HG03095 (cell line): ENCODE measurements at regions not wholly inside any gene's neighbourhood (a gene's known extent, or its start where the extent isn't known, plus 50 kb on each side); places are given as distances from the start of the nearest gene placed in this dataset.

Source experiments
- ATAC-seq: cut with Tn5 transposase; IDR thresholded peaks from one replicate; pipeline ENCODE4 v1.9.1; 2021; ENCODE audit warnings: moderate library complexity; ENCODE audit not compliant: unreplicated experiment

GRCh38 chr15:38692789-38693062 lies 128.1 kb upstream of the RASGRP1 start:
- ATAC-seq = no peak

- no peak for ATAC-seq
These were observed 130.9 kb upstream of the RASGRP1 start for GRCh38 chr15:38695249-38696108.

DNA sequence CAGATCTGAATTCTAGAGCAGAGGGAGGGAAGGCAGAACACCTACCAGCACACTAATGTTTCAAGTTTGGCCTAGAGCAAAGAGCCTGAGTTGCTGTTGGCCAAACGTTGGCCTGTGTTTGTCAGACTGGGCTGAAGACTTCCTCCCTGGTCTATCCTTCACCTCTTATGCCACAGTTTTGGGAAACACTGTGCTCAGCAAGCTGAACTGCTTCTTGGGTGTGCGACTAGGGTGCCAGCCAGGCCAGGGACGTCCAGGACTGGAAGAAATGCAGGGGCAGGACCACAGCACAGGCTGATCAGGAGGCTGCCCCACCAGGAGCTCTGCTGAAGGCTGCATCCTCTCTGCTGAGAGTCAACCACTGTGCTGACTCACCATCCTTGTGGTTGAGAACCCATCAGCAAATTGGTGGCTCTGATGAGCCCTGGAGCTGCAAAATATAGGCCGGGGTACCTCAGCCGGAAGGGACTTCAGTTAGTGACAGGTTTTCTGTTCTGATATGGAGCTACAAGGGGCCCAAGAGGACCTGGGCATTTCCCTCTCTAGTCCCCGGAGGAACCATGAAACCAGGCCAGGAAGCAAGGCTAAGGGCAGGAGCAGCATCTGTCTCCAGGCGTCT lies 131.6 kb upstream of the RASGRP1 start:
- ATAC-seq = peak; percentile 61

DNA sequence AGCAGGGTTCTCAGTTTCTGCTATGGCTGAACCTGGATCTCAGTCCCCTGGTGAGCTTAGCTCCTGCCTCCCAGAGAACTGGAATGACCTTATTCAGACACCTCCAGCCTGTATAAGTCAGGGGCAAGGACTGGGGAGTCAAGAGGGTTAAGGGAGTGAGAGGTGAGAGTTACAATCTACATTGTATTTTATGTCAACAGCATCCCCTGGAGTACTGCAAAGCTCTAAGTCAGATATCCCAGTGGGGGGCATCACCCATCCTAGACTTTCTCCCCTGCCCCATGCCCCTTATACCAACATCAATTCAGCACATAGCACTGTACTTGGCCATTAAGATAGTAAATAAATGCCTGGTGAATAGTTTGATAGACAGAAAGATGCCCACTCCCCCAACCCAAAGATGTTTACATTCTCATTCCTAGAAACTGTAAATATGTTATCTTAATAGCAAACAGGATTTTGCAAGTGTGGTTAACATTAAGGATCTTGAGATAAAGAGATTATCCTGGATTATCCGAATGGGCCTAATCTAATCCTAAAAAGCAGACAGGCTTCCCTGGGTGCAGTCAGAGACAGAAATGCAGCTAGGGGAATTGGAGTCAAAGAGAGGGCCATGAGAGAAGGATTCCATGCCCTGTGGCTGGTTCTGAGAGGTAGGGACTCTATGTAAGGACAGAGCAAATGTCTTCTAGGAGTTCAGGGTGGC lies 132.3 kb upstream of the RASGRP1 start:
- no peak for ATAC-seq

- no peak for ATAC-seq
These were observed 133.6 kb upstream of the RASGRP1 start for GRCh38 chr15:38698254-38698653.

- ATAC-seq = no peak
These were observed 135.1 kb upstream of the RASGRP1 start for GRCh38 chr15:38699633-38700230.

DNA sequence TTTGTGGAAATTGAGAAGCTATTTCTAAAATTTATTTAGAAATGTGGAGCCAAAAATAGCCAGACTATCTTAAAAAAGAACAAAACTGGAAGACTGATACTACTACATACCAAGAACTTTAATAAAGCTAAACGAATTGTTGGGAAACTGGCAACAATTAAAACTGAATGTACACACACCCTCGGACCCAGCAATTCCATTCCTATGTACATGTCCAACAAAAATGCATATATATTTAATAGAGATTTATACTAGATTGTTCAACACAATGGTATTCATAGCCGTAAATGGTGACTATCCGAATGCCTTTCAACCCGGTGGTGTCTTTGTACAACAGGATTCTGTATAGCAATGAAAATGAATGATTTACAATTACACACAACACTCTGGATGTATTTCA lies 136.5 kb upstream of the RASGRP1 start:
- ATAC-seq = no peak

GRCh38 chr15:38702178-38702912 lies 137.7 kb upstream of the RASGRP1 start:
- ATAC-seq = no peak

DNA sequence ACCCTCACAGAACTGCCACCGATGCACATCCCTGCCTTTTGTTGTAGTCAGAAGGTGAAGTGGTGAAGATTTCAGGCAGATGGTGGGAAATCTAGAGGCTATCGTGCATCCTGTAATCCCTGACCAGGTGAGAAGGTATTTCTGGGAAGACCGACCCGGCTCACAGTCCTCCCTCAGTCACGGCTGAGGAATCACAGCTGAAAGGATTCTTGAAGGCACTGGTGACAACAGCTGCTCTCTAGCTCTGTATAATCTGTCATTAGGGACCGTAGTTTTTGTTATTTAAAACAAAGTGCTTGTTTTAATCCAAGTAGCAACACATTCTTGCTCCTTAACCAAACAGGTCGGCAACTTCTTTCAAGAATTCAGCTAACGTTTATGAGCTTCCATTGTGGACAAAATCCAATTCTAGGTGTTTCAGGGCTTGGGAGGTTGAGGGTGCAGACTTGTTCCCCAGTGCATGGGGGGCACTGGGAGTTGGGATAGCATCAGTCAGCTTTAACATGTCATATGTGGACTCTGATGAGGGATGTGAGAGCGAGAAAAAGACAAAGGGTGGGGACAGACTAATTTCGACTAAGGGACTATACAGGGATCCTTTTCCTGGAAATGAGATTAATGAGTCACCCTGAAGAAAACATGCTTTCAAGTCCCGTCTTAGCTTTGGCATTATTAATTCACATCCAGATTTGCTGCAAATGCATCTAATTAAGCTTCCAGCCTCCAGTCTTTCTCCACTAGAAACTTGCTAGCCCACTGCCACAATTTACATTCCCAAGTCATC lies 141.0 kb upstream of the RASGRP1 start:
- no peak for ATAC-seq

GRCh38 chr15:38706956-38707355 lies 142.3 kb upstream of the RASGRP1 start:
- ATAC-seq = no peak

DNA sequence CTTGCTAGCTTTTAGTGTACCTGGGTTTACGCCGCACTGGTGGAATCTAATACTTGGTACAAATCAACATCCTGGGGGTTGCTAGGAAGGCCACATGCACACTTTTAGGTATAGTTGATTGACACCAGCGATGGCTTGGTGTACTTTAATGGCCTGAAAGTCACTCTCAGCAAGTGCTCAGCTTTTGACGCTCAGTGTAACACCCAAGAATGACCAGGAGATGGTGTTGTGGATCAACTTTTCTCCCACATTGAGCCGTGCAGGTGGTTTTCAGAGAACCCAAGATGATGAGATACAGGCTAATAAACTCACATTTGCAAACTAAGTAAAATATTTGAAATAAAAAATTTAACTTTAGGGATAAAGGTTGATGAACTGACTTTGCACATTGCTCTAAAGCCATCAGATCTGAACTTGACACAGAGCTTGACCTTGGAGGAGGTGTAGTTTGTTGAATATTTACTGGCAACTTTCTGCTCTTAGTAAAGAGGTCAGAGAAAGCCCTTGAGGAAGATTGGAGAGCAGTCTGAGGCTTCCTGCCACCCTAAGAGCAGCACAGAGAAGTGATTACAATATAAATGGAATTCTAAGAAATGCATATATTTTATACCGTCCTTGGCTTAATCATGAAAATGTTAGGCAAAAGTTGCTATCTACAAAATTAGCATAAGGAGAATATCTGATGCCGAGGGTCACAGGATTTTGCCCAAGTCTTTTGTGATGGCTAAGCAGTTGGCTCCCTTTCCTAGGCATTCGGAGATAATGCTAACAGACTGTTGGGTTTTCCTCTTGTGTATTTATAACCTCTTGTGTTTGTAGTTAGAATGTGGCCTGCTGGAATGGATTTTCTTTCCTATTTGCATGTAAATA lies 143.4 kb upstream of the RASGRP1 start:
- ATAC-seq = no peak

DNA sequence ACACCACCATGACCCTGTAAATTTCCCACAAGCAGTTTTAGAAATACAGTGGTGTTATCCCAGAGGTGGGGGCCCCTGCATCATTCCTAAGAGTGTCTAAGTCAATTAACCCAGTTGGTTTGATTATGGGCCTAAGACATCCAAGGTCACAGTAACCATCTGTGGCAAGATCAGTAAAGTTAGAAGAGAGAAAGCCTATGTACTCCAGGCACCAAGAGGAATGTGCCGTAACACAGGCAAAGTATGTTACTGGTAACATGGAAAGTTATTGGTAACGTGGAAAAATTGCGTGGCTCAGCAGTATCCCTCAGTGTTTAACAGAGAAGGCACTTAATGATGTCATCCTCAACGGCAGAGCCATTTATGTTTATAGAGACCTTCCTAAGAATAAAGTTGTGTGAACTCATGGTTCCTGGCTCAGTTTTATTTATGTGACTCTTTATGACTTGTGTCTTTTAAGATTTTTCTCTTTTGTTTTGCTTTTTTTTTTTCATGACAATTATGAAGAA lies 144.1 kb upstream of the RASGRP1 start:
- ATAC-seq = no peak

GRCh38 chr15:38709196-38709595 lies 144.6 kb upstream of the RASGRP1 start:
- no peak for ATAC-seq

- no peak for ATAC-seq
These were observed 149.9 kb upstream of the RASGRP1 start for GRCh38 chr15:38714309-38715072.

DNA sequence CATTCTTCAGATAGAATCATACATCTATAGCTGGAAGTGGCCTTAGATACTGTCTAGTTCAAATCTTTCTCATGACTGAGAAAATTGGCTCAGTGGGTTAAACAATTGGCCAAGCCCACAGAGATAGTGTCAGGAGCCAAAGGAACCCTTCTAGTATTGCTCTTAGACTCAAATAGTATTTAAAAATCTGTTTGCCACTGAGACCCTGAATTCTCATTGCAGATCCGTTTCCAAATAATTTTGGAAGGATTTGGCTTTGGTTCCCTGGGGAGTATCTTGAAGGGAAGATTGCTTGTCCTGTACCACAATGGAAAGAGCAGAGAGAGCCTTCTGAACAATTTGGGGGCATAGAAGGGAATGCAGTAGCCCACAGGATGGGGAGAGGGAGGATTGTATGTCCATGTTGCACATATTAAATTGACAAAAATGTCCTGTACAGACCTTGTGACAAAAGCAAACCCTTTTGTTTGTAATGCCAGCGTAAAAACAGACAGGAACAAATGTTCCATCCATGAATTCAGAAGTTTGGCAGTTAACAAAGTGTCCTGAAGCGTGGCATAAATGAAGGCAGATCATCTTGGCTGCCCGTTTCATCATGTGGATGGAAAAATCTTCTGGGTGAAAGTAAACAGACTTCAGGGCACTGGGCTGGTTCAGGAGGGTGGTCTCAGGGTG lies 156.4 kb upstream of the RASGRP1 start:
- ATAC-seq = no peak

DNA sequence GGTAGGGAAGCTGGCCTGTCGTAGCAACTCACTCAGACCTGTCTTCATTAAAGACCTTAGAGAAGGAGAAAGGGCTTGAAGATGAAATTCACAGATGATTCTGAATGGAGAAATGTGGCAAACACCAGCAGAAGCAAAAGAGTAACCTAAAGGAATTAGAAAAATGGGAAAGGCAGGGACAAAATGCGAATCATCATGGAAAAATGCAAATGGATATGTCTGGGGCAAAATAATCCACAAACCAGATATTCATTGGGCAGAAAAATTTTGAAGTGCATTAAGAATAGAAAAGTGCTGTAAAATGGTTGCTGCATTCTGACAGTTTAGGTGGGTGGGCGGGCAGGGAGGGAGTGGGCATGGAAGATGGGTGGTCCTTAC lies 156.9 kb upstream of the RASGRP1 start:
- no peak for ATAC-seq

GRCh38 chr15:38722236-38722635 lies 157.6 kb upstream of the RASGRP1 start:
- no peak for ATAC-seq

DNA sequence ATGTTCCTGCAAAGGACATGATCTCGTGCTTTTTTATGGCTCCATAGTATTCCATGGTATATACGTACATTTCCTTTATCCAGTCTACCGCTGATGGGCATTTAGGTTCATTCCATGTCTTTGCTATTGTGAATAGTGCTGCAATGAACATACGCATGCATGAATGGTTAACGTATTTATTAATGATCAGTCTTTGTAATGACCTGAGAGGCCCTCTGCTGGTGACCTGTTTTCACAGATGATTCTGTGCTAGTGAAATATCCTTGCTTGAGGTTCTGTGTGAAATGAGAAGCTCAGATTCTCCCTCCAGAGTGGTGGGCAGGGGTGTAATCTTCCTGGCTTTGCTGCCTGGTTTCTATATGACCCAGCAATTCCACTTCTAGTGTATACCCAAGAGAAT lies 160.2 kb upstream of the RASGRP1 start:
- ATAC-seq = no peak
